ENCODE measurements at regions not wholly inside any gene's neighbourhood (a gene's known extent, or its start where the extent isn't known, plus 50 kb on each side); places are given as distances from the start of the nearest gene placed in this dataset.

DNA sequence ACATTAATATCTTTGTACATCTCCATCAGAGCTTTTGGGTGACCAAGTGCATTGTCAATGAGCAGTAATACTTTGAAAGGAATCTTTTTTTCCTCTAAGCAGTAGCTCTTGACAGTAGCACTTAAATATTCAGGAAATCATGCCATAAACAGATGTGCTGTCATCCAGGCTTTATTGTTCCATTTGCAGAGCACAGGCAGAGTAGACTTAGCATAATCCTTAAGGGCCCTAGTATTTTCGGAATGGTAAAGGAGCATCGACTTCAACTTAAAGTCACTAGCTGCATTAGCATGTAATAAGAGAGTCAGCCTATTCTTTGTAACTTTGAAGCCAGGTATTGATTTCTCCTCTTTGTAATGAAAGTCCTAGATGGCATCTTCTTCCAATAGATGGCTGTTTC, 121.8 kb upstream of the CWC22 start:
- ChIA-PET POLR2A (no interaction called here), CTCF (no interaction called here)

DNA sequence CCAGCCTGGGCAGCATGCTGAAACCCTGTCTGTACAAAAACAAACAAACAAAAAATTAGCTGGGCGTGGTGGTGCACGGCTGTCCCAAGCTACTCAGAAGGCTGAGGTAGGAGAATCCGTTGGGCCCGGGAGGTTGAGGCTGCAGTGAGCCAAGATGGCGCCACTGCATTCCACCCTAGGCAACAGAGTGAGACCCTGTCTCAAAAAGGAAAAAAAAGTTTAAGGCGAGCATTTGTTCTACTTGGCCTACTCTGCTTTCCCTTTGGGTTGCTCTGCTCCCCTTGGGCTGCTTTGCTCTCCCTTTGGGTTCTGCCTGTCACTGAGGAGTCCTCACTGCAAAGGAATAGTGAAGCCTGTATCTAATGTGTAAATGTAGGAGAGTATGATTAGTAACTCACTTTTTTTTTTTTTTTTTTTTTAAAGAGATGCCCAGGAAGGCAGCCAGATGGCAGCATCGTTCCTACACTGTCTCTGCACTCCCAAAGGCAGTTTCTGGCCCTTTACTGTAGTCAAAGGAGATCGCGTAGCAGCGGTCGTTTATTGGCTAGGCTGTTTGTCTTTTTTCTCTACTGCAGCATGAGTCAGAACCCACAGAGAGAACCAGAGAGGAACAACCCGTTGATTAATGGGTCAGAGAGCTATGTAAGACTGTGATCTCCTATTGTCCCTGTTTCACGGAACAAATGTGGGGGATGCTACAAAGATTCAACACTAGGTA, 118.3 kb upstream of the CWC22 start:
- ChIA-PET CTCF (interaction anchor here (0.6 to 0.8 kb wide), 6 partner anchors 12 to 1590 kb away, joined by 3 to 4 read pairs (median 3); no protein-coding TSS in a partner anchor), POLR2A (no interaction called here)

DNA sequence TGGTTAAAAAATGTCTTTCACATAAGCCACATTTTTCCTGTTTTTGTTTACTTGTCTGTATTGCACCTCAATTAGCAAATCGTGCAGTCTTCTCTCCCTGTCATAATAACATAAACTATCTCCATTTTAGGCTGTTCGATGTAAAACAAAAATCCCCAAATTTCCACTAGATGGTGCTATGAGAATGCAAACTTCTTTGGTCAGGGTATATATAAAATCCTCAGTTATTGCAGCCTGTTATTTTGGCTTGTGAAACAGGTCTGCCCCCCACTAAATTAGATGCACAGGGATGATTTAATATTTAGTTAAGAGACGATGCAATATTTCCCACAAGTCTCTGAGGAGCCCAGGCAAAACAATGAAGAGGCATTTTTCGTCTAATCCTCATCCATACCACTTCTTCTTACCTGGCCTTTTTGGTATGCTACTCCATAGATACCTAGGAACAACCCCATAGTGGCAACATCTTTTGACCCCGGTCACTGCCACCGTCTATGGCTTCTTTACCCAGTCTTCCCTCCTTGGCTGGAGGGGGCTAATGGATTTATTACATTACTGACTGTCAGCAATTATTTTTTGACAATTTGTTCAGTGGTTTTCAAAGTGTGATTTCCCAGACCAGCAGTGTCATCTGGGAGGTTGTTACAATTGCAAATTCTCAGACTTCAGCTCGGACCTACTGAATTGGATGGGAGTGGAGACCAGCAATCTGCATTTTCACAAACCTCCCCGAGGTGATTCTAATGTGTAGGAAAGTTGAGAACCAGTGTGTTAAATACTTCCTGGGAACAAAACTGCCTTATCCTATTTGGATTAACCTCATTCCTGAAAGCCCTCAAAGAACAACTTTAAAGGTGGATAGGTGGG, 117.4 kb upstream of the CWC22 start:
- ChIA-PET CTCF (interaction anchor here (1.1 kb wide), 2 partner anchors 11 to 1591 kb away, joined by 3 to 4 read pairs; no protein-coding TSS in a partner anchor), POLR2A (no interaction called here)

DNA sequence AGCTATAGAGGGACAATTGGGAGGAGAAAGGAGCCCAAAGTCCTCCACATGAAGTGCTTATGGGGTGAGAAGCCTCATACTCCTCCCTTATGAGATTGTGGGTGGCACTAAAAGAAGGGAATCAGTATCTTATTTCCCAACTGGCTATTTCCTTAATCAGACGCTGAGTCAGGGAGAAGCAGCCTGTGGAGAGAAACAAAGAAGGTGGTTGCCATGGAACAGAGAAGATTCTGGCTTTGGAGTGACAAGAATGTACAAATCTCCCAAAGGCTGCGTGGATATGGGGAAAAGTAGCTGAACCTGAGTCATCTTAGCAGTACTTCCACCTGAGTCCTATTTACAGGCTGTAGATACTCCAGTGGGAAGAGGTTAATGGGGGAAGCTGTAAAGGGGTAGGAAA, 115.8 kb upstream of the CWC22 start:
- CTCF ChIA-PET, result interaction anchor here (1.1 to 1.2 kb wide), 3 partner anchors 12 to 1593 kb away, joined by 3 to 4 read pairs (median 3); no protein-coding TSS in a partner anchor
- POLR2A ChIA-PET, result no interaction called here

DNA sequence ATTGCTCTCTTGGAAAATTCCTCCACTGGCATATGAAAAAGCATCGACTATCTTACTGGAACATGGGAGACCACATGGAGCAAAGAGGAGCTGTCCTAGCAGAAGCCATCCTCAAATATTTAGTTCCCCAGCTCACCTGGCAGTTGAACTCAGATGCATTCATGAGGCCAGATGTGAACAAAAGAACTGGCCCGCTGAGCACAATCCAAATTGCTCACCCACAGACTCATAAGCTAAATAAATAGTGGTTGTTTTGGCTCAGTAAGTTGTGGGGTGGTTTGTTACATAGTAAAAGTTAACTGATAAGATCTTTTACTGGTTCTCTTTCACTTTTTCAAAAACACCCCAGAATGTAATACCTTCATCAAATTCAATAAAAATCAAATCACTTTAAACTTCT, 108.6 kb upstream of the CWC22 start:
- ChIA-PET POLR2A (no interaction called here), CTCF (no interaction called here)

DNA sequence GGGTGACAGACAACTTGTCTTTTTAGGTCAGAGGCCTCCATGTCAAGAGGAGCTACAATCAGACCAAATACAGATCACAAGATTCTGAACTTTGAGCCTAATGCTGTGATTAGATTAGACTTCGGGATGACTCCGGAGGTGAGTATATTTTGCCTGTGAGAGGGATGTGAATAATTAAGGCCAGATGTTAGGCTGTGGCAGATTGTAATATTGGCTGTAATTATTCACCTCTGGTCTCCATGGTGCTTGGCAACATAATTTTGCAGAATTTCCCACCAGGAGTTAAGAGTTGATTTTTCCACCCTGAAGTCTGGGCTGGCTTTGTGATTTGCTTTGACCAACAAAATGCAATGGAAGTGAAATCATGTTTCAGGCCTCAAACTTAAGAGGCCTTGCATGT, 108.2 kb upstream of the CWC22 start:
- CTCF ChIA-PET, result no interaction called here
- POLR2A ChIA-PET, result no interaction called here

DNA sequence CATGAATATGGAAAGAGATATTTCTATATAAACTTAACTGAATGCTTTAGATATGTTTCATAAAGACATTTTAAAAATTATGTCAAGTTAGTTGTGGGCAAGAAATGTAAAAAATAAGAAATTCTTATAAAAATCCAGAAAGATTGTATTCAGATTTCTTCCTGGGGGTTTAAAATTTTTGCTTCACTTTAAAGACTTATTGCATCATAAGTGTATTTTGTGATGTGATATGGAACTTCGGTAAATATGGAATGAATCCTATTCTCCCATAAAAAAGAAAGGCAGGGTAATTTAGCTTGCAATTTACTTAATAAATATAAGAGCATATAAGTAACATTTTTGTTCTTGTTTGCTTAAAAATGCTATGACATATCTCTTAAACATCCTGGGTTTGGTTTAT, 104.8 kb upstream of the CWC22 start:
- ChIA-PET CTCF (no interaction called here), POLR2A (no interaction called here)

DNA sequence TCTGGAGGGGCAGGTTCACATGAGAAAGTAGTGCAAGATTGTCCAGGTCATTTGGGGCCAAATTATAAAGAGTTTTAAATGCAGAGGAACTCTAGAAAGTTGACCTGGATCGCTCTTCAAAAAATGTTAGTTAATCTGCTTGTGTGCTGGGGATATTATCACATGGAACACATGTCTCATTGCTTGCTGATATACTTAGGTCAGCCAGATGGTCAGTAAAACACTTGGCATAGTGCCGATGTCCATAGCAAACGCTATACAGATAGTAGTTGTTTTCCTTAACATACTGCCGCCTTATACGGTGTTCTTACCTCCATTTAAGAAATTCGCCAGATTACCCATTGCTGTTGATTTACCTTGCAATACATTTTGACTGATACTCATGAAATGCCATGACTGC, 103.4 kb upstream of the CWC22 start:
- ChIA-PET POLR2A (no interaction called here), CTCF (no interaction called here)

DNA sequence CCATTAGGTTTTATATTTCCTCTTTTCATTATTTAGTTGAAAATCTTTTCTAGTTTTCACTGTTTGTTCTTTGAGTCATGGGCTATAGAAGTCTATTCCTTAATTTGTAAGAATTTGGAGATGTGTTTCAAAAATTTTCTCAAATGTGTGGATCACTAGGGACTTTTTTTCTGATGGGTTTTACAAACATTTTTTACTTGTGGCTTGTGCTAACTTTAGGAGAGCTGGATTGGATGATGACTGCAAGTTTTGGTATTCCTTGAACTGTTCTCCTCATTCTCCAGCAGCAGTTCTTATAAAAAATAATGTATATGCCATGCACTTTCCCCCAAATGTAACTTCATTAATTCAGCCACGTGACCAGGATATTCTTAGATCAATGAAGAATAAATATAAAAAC, 94.7 kb upstream of the CWC22 start:
- ChIA-PET CTCF (no interaction called here), POLR2A (no interaction called here)

DNA sequence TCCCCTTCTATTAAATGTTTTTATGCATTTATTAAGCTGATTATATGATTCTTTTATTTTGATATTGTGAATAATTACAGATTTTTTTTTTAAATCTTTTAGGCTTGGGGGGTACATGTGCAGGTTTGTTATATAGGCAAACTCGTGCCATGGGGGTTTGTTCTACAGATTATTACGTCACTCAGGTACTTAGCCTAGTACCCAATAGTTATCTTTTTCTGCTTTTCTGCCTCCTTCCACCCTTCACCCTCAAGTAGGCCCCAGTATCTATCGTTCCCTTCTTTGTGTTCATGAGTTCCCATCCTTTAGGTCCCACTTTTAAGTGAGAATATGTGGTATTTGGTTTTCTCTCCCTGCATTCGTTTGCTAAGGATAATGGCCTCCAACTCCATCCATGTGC, 92.2 kb upstream of the CWC22 start:
- POLR2A ChIA-PET, result no interaction called here
- CTCF ChIA-PET, result no interaction called here

DNA sequence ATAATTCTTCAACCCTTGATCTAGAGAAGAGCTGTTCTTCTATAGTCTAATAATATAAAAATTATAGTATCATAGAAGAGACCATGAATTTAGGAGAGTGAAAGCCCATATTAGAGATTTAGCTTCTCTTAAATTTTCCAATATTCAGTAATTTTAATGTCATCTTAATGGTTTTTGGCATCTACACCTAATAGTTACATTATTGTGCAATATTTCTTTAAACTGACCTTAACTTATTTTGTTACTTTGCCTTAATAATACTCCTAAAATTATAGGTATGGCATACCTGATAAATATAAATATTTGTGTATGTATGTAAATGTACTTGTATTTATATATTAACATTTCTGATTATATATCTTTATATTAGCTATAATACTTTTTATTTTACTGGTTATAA, 78.0 kb upstream of the CWC22 start:
- ChIA-PET CTCF (no interaction called here), POLR2A (no interaction called here)

DNA sequence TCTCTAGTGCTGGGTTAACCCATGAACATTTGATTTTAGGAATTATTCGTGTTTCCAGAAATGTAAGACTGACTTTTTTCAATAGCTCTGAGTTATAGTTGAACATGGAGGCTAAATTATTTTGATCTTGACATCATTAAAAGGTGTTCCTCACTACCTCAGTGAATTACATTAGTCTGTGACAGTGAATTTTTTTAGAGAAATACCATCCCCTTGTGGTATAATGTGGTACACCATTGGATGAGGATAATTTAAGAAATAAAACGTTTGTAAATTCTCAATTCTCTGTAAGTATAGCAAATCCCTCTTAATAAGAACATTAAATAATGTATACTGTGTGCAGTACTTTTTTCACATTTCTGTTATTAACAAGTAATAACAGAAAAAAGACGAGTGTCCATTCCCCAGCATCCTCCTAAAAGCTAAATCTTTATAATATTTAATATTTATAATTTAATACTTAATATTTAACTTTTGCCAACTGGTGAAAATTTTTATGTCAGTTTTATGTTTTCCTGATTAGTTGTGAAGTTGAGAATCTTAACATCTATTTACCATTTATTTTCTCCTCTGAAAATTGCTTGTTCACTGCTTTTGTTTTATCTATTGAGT, 70.3 kb upstream of the CWC22 start:
- ChIA-PET CTCF (no interaction called here), POLR2A (no interaction called here)

DNA sequence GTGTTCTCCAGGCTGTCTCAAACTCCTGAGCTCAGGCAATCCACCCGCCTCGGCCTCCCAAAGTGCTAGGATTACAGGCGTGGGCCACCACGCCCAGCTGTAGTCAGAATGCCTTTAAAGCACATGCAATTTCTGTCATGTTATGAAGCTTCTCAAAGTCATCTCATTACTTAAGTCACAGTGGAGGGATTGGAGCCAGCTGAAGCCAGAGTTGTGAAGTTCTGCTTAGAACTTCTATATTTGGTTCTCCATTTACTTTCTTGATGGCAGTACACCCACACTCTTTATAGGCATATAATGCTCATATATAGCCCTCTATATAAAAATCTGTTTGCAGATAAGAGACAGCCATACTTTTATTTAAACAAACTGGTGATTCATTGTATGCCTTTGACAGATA, 68.8 kb upstream of the CWC22 start:
- POLR2A ChIA-PET, result no interaction called here
- CTCF ChIA-PET, result no interaction called here

DNA sequence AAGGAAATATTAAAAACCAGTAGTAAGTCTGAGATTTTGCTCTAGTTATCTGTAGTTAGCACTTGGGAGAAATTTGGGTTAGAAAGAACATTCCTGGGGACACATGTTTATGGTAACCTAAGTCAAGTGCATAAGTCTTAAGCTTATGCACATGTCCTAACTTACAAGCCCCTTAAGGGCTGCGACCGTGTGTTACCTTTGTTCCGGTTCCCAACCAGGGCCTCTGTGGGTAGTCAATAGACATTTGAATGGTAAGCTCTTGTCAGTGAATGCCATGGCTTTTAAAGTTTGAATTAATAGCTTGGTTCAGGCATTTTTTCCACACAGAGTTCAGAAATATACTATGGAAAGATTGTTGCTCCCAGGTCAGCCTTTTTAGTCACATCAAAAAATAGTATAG, 64.7 kb upstream of the CWC22 start:
- CTCF ChIA-PET, result no interaction called here
- POLR2A ChIA-PET, result no interaction called here

DNA sequence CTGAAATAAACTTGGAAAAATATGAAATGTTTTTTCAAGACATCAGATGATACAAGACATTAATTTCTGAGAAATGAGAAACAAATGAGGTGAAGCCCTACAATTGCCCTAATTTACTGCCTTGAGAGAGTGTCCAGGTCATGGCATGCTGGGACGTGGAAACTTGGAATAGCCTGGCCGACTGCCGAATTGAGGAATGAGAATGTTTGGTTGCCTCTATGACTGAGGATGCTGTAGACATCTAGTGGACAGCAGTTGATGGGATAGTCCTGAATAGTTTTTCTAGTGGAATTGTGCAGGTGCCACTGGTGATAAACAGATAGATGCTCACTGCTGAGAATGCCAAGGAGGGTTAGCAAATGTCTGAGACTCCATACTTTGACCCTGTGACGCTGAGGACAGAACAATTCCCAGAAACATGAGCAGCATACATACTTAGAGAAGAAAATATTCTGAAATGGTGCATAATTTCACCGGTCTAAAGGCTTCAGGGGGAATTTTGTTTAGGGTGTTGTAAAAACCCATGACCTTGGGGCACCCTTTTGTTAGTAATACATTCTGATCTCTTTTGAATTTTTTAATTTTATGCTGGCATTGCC, 56.5 kb upstream of the CWC22 start:
- CTCF ChIA-PET, result no interaction called here
- POLR2A ChIA-PET, result no interaction called here

DNA sequence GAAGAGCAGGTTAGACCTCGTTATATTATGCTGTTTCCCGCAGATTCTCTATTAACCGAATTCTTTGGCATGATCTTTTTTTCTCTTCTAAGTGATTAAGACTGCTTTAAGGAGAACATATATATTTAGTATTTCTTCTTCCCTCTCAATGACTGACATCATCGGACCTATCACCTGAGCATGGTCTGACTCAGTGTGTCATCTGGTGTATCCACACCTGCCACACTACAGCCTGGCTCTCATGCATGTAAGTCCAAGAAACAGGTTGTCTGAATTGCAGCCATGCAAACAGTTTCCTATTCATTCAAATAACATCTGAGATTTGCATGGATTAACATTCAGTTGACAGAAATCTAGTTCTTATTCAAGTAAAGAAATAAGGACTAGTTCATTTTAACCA, 55.1 kb upstream of the CWC22 start:
- CTCF ChIA-PET, result no interaction called here

DNA sequence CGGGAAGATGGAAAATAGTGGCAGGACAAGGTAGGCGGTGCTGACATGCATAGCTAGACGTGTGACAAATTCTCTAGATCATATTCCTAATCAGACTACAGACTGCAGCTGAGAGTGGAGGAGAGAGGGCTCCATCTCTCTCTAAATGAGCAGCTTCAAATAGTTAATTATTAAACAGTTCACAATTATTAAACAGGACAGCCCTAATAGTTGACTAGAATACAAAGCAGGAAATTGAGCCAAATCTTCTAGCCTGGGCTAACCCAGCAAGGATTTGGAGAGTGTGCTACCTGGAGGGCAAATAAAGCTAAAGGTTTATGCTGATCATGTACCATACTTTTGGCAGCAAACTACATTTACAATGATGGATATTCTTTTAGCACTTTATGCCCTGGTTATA, 54.4 kb upstream of the CWC22 start:
- CTCF ChIA-PET, result no interaction called here
- POLR2A ChIA-PET, result no interaction called here

More for the DNA sequence above, 55.1 kb upstream of the CWC22 start:
- POLR2A ChIA-PET, result no interaction called here

DNA sequence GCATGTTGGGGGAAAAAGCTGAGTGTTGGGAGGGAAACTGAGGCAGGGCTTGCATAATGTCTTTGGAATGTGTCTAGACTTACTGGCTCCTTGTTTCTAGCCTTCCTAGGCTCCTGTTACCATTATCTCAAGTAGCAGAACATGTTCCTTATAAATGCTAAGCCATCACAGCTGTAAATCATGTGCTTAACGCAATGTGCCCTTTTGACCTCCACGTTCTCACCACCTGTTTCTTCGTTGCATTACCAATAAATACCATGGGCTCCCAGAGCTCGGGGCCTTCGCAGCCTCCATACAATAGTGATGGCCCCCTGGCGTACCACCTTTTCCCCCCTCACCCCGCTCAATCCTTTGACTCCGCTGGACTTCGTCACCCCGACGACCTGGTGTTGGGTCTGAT, 54.0 kb upstream of the CWC22 start:
- ChIA-PET POLR2A (no interaction called here), CTCF (no interaction called here)

DNA sequence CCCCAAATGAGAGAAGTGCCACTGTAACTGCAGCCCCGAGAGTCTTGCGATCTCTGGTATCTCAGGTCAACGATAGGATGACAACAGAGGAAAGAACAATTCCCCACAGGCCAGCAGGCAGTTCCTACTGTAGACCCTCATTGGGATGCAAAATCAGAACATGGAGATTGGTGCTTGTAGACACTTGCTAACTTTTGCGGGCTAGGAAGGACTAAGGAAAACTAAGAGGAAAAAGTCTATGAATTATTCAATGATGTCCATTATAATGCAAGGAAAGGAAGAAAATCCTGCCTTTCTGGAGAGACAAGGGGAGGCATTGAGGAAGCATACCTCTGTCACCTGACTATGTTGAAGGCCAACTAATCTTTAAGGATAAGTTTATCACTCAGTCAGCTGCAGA, 51.9 kb upstream of the CWC22 start:
- ChIA-PET CTCF (no interaction called here), POLR2A (no interaction called here)

DNA sequence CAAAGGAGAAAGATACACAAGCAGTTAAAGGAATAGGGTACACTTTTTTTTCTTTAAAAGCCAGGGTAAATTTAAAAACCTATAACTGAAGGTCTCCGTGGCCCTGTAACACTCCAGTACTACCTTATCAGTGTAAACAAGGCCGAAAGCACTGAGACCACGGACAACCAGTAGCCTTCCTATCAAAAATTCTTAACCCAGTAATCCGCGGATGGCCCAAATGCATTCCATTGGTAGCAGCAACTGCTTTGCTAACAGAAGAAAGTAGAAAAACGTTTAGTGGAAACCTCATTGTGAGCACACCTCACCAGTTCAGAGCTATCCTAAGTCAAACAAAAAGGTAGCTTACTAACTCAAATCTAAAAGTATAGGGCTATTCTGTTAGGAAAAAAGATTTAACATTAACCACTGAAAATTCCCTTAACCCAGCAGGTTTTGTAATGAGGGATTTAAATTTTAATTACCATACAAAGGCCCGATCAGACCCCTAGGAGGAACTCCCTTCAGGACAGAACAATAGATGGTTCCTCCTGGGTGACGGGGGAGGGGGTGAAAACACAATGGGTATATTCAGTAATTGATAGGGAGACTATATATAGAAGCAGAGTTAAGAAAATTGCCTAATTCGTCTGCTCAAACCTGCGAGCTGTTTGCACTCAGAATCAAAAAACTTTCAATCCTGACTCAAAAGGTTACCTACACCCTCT, 50.8 kb upstream of the CWC22 start:
- ChIA-PET POLR2A (no interaction called here), CTCF (no interaction called here)

Measured in activated CD8-positive, alpha-beta memory T cell treated with anti-CD3 and anti-CD28 coated beads for 36 hours (primary cell).